ENCODE measurements at regions not wholly inside any gene's neighbourhood (a gene's known extent, or its start where the extent isn't known, plus 50 kb on each side); places are given as distances from the start of the nearest gene placed in this dataset.

- FAIRE-seq = no peak
- no peak overlapping the region for H3K27ac ChIP-seq (ENCODE audit: insufficient read depth, low read depth, low read length)
- no peaks in the 10 kb centered on the region for H3K79me2 ChIP-seq (ENCODE audit: control insufficient read depth, insufficient read depth, low read length)
Measured at GRCh38 chr2:128490321-128490720, 171.7 kb upstream of the HS6ST1 start.

More at GRCh38 chr2:128490321-128490720, 171.7 kb upstream of the HS6ST1 start:
- Histone ChIP-seq H4K20me1 (replicated peaks; ENCODE audit: control insufficient read depth, extremely low read depth, insufficient read depth, low read length) (no peaks in the 10 kb centered on the region), H3K4me2 (ENCODE audit: insufficient read depth, low read length) (no peak overlapping the region), H3K9ac (replicated peaks; ENCODE audit: extremely low read depth, insufficient read depth, low read length) (no peak overlapping the region), H3K9me3 (replicated peaks; ENCODE audit: control insufficient read depth, insufficient read depth, low read length) (no peaks in the 10 kb centered on the region), H3K4me1 (ENCODE audit: control insufficient read depth, extremely low read depth, insufficient read depth, low read length) (no peaks in the 10 kb centered on the region), H2AFZ (ENCODE audit: low read depth, low read length) (no peak overlapping the region), H3K36me3 (ENCODE audit: control insufficient read depth in 2 of 2, extremely low read depth in 1 of 2, insufficient read depth in 2 of 2, low read length in 2 of 2) (no peaks in the 10 kb centered on the region), H3K4me3 (replicated peaks in 1 of 3; ENCODE audit: insufficient read depth in 1 of 3, low read depth in 1 of 3, low read length in 3 of 3) (no peak overlapping the region), H3K27me3 (ENCODE audit: control insufficient read depth in 2 of 2, insufficient read depth in 2 of 2, low read length in 2 of 2) (peaks cover 0 to 2% of the 10 kb centered on the region in 2 experiments), H3K9me1 (replicated peaks; ENCODE audit: control insufficient read depth, extremely low read depth, insufficient read depth, low read length) (no peaks in the 10 kb centered on the region)
- no TSS peak for BruUV-seq (replicated peaks)
- no peak for DNase-seq (ENCODE audit: low read depth, low spot score)
- intact Hi-C loops (cut with micrococcal nuclease) (no loop called here), dilution Hi-C loops (cut with MboI; ENCODE audit: extremely low pct_ligation_motif_present, low sequenced_read_pairs) (no loop called here)
- no peak for TF ChIP-seq EZH2 (IDR thresholded peaks at IDR 0.05; ENCODE audit: borderline replicate concordance, low read depth, low read length, severe bottlenecking)
- no peak for TF ChIP-seq POLR2A (IDR thresholded peaks at IDR 0.05; ENCODE audit: low read depth, low read length)
- no peak for TF ChIP-seq MYC (IDR thresholded peaks at IDR 0.05; ENCODE audit: low read depth, low read length)
- no peak for TF ChIP-seq GATA2 (IDR thresholded peaks at IDR 0.05; ENCODE audit: insufficient read depth, insufficient read length, low read depth, low read length)
- TF ChIP-seq CTCF (IDR thresholded peaks at IDR 0.05; ENCODE audit: extremely low read depth in 1 of 2, insufficient read depth in 1 of 2, low read depth in 1 of 2, low read length in 2 of 2) = no peak
- no peak for TF ChIP-seq FOS (IDR thresholded peaks at IDR 0.05; ENCODE audit: borderline replicate concordance, insufficient read depth, low read length)
- no peak for TF ChIP-seq JUN (IDR thresholded peaks at IDR 0.05; ENCODE audit: borderline replicate concordance, insufficient read depth, insufficient read length, low read depth)
- no peak for TF ChIP-seq POLR2AphosphoS5 (IDR thresholded peaks at IDR 0.05; ENCODE audit: insufficient read depth, low read depth, low read length)
- no peak for TF ChIP-seq MAX (IDR thresholded peaks at IDR 0.05; ENCODE audit: insufficient read depth, insufficient read length)
- ChIA-PET CTCF (no interaction called here), POLR2A (no interaction called here)
